ENCODE measurements at regions not wholly inside any gene's neighbourhood (a gene's known extent, or its start where the extent isn't known, plus 50 kb on each side); places are given as distances from the start of the nearest gene placed in this dataset.

GRCh38 chr2:52622266-52622665, 1145.3 kb upstream of the CHAC2 start:
- no peak overlapping the region for H2AFZ ChIP-seq (ENCODE audit: control insufficient read depth, low read depth, low read length)
- no peaks in the 10 kb centered on the region for H4K20me1 ChIP-seq (ENCODE audit: control insufficient read depth, insufficient read depth)
- H3K4me1 ChIP-seq (ENCODE audit: control insufficient read depth, insufficient read depth, low read length), result no peaks in the 10 kb centered on the region
- H3K36me3 ChIP-seq (ENCODE audit: control insufficient read depth in 2 of 2, insufficient read depth in 2 of 2, low read length in 1 of 2), result no peaks in the 10 kb centered on the region
- CTCF ChIA-PET, result interaction anchor here (1.2 kb wide), 1 partner anchor 13 kb away, joined by 3 read pairs; no protein-coding TSS in a partner anchor
- WGBS (ENCODE audit: insufficient coverage, insufficient replicate concordance, low lambda C conversion rate, missing lambda C conversion rate), result 42% methylated on average over 2 of the region's 2 CpGs
- H3K27me3 ChIP-seq (replicated peaks in 1 of 2; ENCODE audit: control insufficient read depth in 2 of 2, insufficient read depth in 2 of 2, low read length in 1 of 2), result no peaks in the 10 kb centered on the region
- H3K27ac ChIP-seq (ENCODE audit: control insufficient read depth, insufficient read depth), result no peak overlapping the region
- no peak overlapping the region for H3K4me3 ChIP-seq
- intact Hi-C loops (cut with micrococcal nuclease; ENCODE audit: unreplicated experiment), result no loop called here
- no peak overlapping the region for H3K9ac ChIP-seq (ENCODE audit: control insufficient read depth, insufficient read depth, low read length)
- BruUV-seq (replicated peaks), result no TSS peak
- in situ Hi-C loops (cut with MboI), result no loop called here
- ATAC-seq (no peak), DNase-seq (ENCODE audit: low read depth, low spot score) (no peak), FAIRE-seq (no peak)
- no peaks in the 10 kb centered on the region for H3K79me2 ChIP-seq (ENCODE audit: control insufficient read depth, insufficient read depth, low read length)
- RAD21 ChIA-PET (ENCODE audit: unreplicated experiment), result no interaction called here
- POLR2A ChIA-PET, result no interaction called here
- TF ChIP-seq MXI1 (IDR thresholded peaks at IDR 0.05; ENCODE audit: low read depth, low read length) (no peak), EP300 (IDR thresholded peaks at IDR 0.05; ENCODE audit: borderline replicate concordance in 1 of 2, control insufficient read depth in 1 of 2, low read depth in 2 of 2, low read length in 2 of 2) (no peak)
- no peak overlapping the region for H3K4me2 ChIP-seq (ENCODE audit: control insufficient read depth, insufficient read depth)
- SMC1A ChIA-PET (ENCODE audit: uncharacterized antibody, unreplicated experiment), result no interaction called here
- H3K9me3 ChIP-seq (replicated peaks; ENCODE audit: control insufficient read depth, insufficient read depth, low read length), result no peaks in the 10 kb centered on the region

GRCh38 chr2:52613064-52613463, 1154.5 kb upstream of the CHAC2 start:
- 85% methylated on average over 4 of the region's 4 CpGs for WGBS (ENCODE audit: insufficient coverage, insufficient replicate concordance, low lambda C conversion rate, missing lambda C conversion rate)
- POLR2A ChIA-PET, result no interaction called here
- H3K27ac ChIP-seq (ENCODE audit: control insufficient read depth, insufficient read depth), result no peak overlapping the region
- no peaks in the 10 kb centered on the region for H3K36me3 ChIP-seq (ENCODE audit: control insufficient read depth in 2 of 2, insufficient read depth in 2 of 2, low read length in 1 of 2)
- no peaks in the 10 kb centered on the region for H4K20me1 ChIP-seq (ENCODE audit: control insufficient read depth, insufficient read depth)
- no peaks in the 10 kb centered on the region for H3K4me1 ChIP-seq (ENCODE audit: control insufficient read depth, insufficient read depth, low read length)
- H3K9me3 ChIP-seq (replicated peaks; ENCODE audit: control insufficient read depth, insufficient read depth, low read length), result no peaks in the 10 kb centered on the region
- ATAC-seq (no peak), DNase-seq (ENCODE audit: low read depth, low spot score) (no peak), FAIRE-seq (no peak)
- TF ChIP-seq CREM (IDR thresholded peaks at IDR 0.05; ENCODE audit: low read depth) (no peak), E4F1 (IDR thresholded peaks at IDR 0.05; ENCODE audit: borderline replicate concordance, partially characterized antibody) (no peak), ATF7 (IDR thresholded peaks at IDR 0.05; ENCODE audit: low read depth) (no peak), PBX3 (IDR thresholded peaks at IDR 0.05; ENCODE audit: insufficient replicate concordance, low read depth, low read length) (no peak), HDAC6 (IDR thresholded peaks at IDR 0.05; ENCODE audit: unreplicated experiment) (no peak), EGR1 (IDR thresholded peaks at IDR 0.05; ENCODE audit: borderline replicate concordance in 1 of 2, low read depth in 2 of 2, low read length in 2 of 2) (no peak), ZSCAN29 (IDR thresholded peaks at IDR 0.05) (no peak)
- RAD21 ChIA-PET (ENCODE audit: unreplicated experiment), result no interaction called here
- H3K79me2 ChIP-seq (ENCODE audit: control insufficient read depth, insufficient read depth, low read length), result no peaks in the 10 kb centered on the region
- H3K4me2 ChIP-seq (ENCODE audit: control insufficient read depth, insufficient read depth), result no peak overlapping the region
- no peaks in the 10 kb centered on the region for H3K27me3 ChIP-seq (replicated peaks in 1 of 2; ENCODE audit: control insufficient read depth in 2 of 2, insufficient read depth in 2 of 2, low read length in 1 of 2)
- H3K4me3 ChIP-seq, result no peak overlapping the region
- in situ Hi-C loops (cut with MboI), result no loop called here
- CTCF ChIA-PET, result no interaction called here
- no TSS peak for BruUV-seq (replicated peaks)
- no peak overlapping the region for H2AFZ ChIP-seq (ENCODE audit: control insufficient read depth, low read depth, low read length)
- intact Hi-C loops (cut with micrococcal nuclease; ENCODE audit: unreplicated experiment), result no loop called here
- H3K9ac ChIP-seq (ENCODE audit: control insufficient read depth, insufficient read depth, low read length), result no peak overlapping the region
- SMC1A ChIA-PET (ENCODE audit: uncharacterized antibody, unreplicated experiment), result no interaction called here
